ENCODE measurements at regions not wholly inside any gene's neighbourhood (a gene's known extent, or its start where the extent isn't known, plus 50 kb on each side); places are given as distances from the start of the nearest gene placed in this dataset.

DNA sequence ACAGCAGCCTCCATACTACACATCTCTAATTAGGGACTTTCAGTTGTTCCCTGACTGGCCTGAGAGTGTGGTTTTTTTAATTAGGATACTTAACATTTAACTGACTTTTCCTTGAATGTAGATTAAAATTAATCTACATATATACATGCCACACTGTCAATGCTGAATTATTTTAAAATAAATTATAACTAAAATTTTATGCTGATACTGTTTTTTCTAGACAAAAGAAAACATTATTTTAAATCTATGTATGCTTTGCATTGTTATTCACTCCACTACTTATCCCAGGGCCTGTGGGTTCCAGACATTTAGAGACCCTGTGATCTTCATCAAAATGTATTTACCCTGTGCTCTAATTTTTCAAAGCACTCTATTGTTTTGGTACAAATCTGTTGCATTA is 496.0 kb upstream of the MAP2 start:
- H3K27me3 ChIP-seq (ENCODE audit: control insufficient read depth, insufficient read depth, low read length): no peaks in the 10 kb centered on the region
- H3K27ac ChIP-seq (ENCODE audit: low read length): no peak overlapping the region
- no peak for DNase-seq (ENCODE audit: low read depth, low spot score)
- H3K9me3 ChIP-seq (ENCODE audit: control insufficient read depth, insufficient read depth, low read length): no peaks in the 10 kb centered on the region
- no peaks in the 10 kb centered on the region for H3K36me3 ChIP-seq (ENCODE audit: control insufficient read depth, insufficient read depth, low read length)
- H3K4me3 ChIP-seq (ENCODE audit: low read length): no peak overlapping the region
- H3K4me1 ChIP-seq (ENCODE audit: control insufficient read depth, insufficient read depth, low read length): no peaks in the 10 kb centered on the region

GRCh38 chr2:208929139-208929864 is 494.5 kb upstream of the MAP2 start:
- WGBS (ENCODE audit: insufficient coverage, insufficient read length): no CpG with 5 or more reads among the region's 5 CpGs
- Histone ChIP-seq H3K27me3 (ENCODE audit: control insufficient read depth, insufficient read depth, low read length) (no peaks in the 10 kb centered on the region), H3K36me3 (ENCODE audit: control insufficient read depth, insufficient read depth, low read length) (no peaks in the 10 kb centered on the region), H3K4me3 (ENCODE audit: low read length) (no peak overlapping the region), H3K27ac (ENCODE audit: low read length) (no peak overlapping the region), H3K9me3 (ENCODE audit: control insufficient read depth, insufficient read depth, low read length) (no peaks in the 10 kb centered on the region), H3K4me1 (ENCODE audit: control insufficient read depth, insufficient read depth, low read length) (no peaks in the 10 kb centered on the region)
- no peak for DNase-seq (ENCODE audit: low read depth, low spot score)

DNA sequence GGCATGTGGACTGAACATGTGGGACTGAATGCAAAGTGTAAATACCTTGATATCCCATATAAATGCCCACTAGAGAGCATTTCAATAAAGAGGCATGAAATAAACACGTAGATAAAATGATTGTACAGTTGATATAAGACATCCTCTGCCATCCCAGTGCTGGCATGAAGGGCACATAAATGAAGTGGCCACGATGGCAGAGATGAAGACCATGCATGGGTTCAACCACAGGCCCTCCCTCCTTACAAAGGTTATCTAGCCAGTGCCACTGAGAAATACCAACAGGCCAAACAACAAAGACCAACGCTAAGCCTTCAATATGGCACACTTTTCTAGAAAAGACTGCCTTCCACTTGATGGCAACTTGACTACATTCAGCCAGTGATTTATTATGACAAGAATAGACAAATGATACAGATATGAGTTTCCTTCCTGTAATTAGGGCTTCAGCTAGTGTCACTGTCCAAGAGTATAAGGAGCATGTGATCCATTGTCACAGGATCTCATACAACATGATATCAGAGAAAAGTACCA is 493.9 kb upstream of the MAP2 start:
- Histone ChIP-seq H3K9me3 (ENCODE audit: control insufficient read depth, insufficient read depth, low read length) (no peaks in the 10 kb centered on the region), H3K27me3 (ENCODE audit: control insufficient read depth, insufficient read depth, low read length) (no peaks in the 10 kb centered on the region), H3K4me3 (ENCODE audit: low read length) (no peak overlapping the region), H3K4me1 (ENCODE audit: control insufficient read depth, insufficient read depth, low read length) (no peaks in the 10 kb centered on the region), H3K36me3 (ENCODE audit: control insufficient read depth, insufficient read depth, low read length) (no peaks in the 10 kb centered on the region), H3K27ac (ENCODE audit: low read length) (no peak overlapping the region)
- no peak for DNase-seq (ENCODE audit: low read depth, low spot score)
- WGBS (ENCODE audit: insufficient coverage, insufficient read length): no CpG with 5 or more reads among the region's 3 CpGs

GRCh38 chr2:208935531-208935930 is 488.3 kb upstream of the MAP2 start:
- H3K4me3 ChIP-seq (ENCODE audit: low read length): no peak overlapping the region
- H3K36me3 ChIP-seq (ENCODE audit: control insufficient read depth, insufficient read depth, low read length): no peaks in the 10 kb centered on the region
- no peaks in the 10 kb centered on the region for H3K4me1 ChIP-seq (ENCODE audit: control insufficient read depth, insufficient read depth, low read length)
- no CpG with 5 or more reads among the region's 2 CpGs for WGBS (ENCODE audit: insufficient coverage, insufficient read length)
- no peaks in the 10 kb centered on the region for H3K9me3 ChIP-seq (ENCODE audit: control insufficient read depth, insufficient read depth, low read length)
- no peak overlapping the region for H3K27ac ChIP-seq (ENCODE audit: low read length)
- DNase-seq (ENCODE audit: low read depth, low spot score): no peak
- no peaks in the 10 kb centered on the region for H3K27me3 ChIP-seq (ENCODE audit: control insufficient read depth, insufficient read depth, low read length)

DNA sequence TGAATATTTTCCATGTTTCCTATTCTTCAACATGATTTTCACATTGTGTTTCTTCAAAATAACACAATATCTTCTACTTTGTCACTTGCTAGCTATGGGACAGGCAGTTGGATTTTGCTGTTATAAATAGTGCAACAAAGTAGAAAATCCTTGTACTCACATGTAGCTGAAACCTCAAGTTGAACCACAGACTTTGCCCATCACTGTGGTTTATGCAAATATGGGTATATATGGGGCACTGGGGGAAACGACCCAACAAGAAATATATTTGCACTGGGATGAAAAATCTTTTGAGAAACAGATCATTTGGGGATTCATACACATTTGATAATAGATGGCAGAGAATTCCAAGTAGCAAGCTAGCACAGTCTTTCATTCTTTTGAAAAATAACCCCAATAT is 486.3 kb upstream of the MAP2 start:
- WGBS (ENCODE audit: insufficient coverage, insufficient read length): no CpG with 5 or more reads among the region's 1 CpG
- H3K27ac ChIP-seq (ENCODE audit: low read length): no peak overlapping the region
- no peaks in the 10 kb centered on the region for H3K36me3 ChIP-seq (ENCODE audit: control insufficient read depth, insufficient read depth, low read length)
- no peaks in the 10 kb centered on the region for H3K27me3 ChIP-seq (ENCODE audit: control insufficient read depth, insufficient read depth, low read length)
- H3K4me3 ChIP-seq (ENCODE audit: low read length): no peak overlapping the region
- no peaks in the 10 kb centered on the region for H3K4me1 ChIP-seq (ENCODE audit: control insufficient read depth, insufficient read depth, low read length)
- no peaks in the 10 kb centered on the region for H3K9me3 ChIP-seq (ENCODE audit: control insufficient read depth, insufficient read depth, low read length)
- DNase-seq (ENCODE audit: low read depth, low spot score): no peak

GRCh38 chr2:208939852-208940251 is 484.0 kb upstream of the MAP2 start:
- no peak overlapping the region for H3K4me3 ChIP-seq (ENCODE audit: low read length)
- WGBS (ENCODE audit: insufficient coverage, insufficient read length): no CpG with 5 or more reads among the region's 1 CpG
- H3K27me3 ChIP-seq (ENCODE audit: control insufficient read depth, insufficient read depth, low read length): no peaks in the 10 kb centered on the region
- no peaks in the 10 kb centered on the region for H3K36me3 ChIP-seq (ENCODE audit: control insufficient read depth, insufficient read depth, low read length)
- no peak for DNase-seq (ENCODE audit: low read depth, low spot score)
- H3K4me1 ChIP-seq (ENCODE audit: control insufficient read depth, insufficient read depth, low read length): no peaks in the 10 kb centered on the region
- H3K27ac ChIP-seq (ENCODE audit: low read length): no peak overlapping the region
- no peaks in the 10 kb centered on the region for H3K9me3 ChIP-seq (ENCODE audit: control insufficient read depth, insufficient read depth, low read length)

DNA sequence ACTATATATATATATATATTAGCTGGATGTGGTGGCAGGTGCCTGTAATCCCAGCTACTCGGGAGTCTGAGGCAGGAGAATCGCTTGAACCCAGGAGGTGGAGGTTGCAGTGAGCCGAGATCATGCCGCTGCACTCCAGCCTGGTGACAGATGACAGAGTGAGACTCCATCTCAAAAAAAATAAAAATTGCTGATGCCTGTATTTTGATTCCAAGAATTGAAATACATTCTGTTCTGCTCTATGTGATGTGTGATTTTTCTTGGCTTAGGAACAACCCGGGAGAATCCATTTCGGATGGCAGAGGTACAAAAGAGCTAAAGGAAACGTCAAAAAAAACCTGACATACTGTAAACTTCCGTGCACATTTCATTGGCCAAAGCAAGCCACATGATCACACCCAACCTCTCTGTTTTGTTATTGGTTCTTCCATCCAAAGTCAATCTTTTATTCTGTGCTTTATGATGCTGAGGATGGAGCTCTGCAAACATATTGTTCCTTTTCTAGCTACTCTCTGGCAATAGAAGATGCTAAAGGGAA is 478.1 kb upstream of the MAP2 start:
- no peak for DNase-seq (ENCODE audit: low read depth, low spot score)
- Histone ChIP-seq H3K4me1 (ENCODE audit: control insufficient read depth, insufficient read depth, low read length) (no peaks in the 10 kb centered on the region), H3K4me3 (ENCODE audit: low read length) (no peak overlapping the region), H3K27ac (ENCODE audit: low read length) (no peak overlapping the region), H3K27me3 (ENCODE audit: control insufficient read depth, insufficient read depth, low read length) (no peaks in the 10 kb centered on the region), H3K9me3 (ENCODE audit: control insufficient read depth, insufficient read depth, low read length) (no peaks in the 10 kb centered on the region), H3K36me3 (ENCODE audit: control insufficient read depth, insufficient read depth, low read length) (no peaks in the 10 kb centered on the region)
- WGBS (ENCODE audit: insufficient coverage, insufficient read length): no CpG with 5 or more reads among the region's 8 CpGs

- Histone ChIP-seq H3K27ac (ENCODE audit: low read length) (no peak overlapping the region), H3K4me3 (ENCODE audit: low read length) (no peak overlapping the region), H3K27me3 (ENCODE audit: control insufficient read depth, insufficient read depth, low read length) (no peaks in the 10 kb centered on the region), H3K4me1 (ENCODE audit: control insufficient read depth, insufficient read depth, low read length) (no peaks in the 10 kb centered on the region), H3K36me3 (ENCODE audit: control insufficient read depth, insufficient read depth, low read length) (no peaks in the 10 kb centered on the region), H3K9me3 (ENCODE audit: control insufficient read depth, insufficient read depth, low read length) (no peaks in the 10 kb centered on the region)
- no peak for DNase-seq (ENCODE audit: low read depth, low spot score)
- no CpG with 5 or more reads among the region's 1 CpG for WGBS (ENCODE audit: insufficient coverage, insufficient read length)
These were observed 475.8 kb upstream of the MAP2 start for GRCh38 chr2:208948073-208948472.

DNA sequence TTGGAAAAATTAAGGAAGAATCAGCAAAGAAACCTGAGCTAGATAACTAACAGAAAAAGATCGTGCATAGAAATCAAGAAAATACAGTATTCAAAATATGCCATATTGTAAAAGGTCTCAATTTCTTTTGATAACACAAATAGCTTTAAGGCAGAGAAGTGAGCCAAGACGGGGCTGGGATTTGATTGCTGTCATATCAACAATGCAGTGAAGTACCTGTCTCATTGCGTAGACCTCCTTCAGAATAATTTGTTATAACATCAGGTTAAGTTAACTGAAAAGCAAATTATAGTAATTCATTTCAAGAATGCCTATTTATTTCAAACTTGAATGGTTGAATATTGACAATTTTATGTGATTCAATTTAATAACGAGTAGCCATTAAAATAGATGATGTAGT is 453.8 kb upstream of the MAP2 start:
- H3K4me1 ChIP-seq (ENCODE audit: control insufficient read depth, insufficient read depth, low read length): no peaks in the 10 kb centered on the region
- WGBS (ENCODE audit: insufficient coverage, insufficient read length): no CpG with 5 or more reads among the region's 4 CpGs
- H3K9me3 ChIP-seq (ENCODE audit: control insufficient read depth, insufficient read depth, low read length): no peaks in the 10 kb centered on the region; the same call in 1 of the 2 replicates
- H3K27me3 ChIP-seq (ENCODE audit: control insufficient read depth, insufficient read depth, low read length): no peaks in the 10 kb centered on the region
- H3K27ac ChIP-seq (ENCODE audit: low read length): no peak overlapping the region
- no peak overlapping the region for H3K4me3 ChIP-seq (ENCODE audit: low read length)
- no peaks in the 10 kb centered on the region for H3K36me3 ChIP-seq (ENCODE audit: control insufficient read depth, insufficient read depth, low read length)
- no peak for DNase-seq (ENCODE audit: low read depth, low spot score)

DNA sequence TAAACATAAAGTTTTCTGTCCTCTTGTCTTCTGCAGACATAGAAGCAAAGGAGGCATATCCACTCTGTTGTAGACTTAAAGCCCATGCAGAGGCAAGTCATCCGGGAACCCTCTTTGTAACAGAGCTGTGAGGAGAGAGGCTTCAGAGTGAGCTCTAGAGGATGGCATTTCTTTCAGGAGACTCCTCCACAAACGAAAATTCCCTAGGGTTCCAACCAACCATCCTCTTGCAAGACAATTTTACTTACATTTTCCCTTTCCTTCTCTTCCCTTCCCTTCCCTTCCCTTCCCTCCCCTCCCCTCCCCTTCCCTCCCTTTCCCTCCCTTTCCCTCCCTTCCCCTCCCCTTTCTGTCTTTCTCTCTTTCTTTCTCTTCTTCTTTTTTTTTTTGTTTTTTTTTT is 446.3 kb upstream of the MAP2 start:
- WGBS (ENCODE audit: insufficient coverage, insufficient read length): no CpG with 5 or more reads among the region's 2 CpGs
- Histone ChIP-seq H3K27me3 (ENCODE audit: control insufficient read depth, insufficient read depth, low read length) (no peaks in the 10 kb centered on the region), H3K4me1 (ENCODE audit: control insufficient read depth, insufficient read depth, low read length) (no peaks in the 10 kb centered on the region), H3K4me3 (ENCODE audit: low read length) (no peak overlapping the region), H3K9me3 (ENCODE audit: control insufficient read depth, insufficient read depth, low read length) (no peaks in the 10 kb centered on the region), H3K36me3 (ENCODE audit: control insufficient read depth, insufficient read depth, low read length) (no peaks in the 10 kb centered on the region), H3K27ac (ENCODE audit: low read length) (no peak overlapping the region)
- no peak for DNase-seq (ENCODE audit: low read depth, low spot score)

- Histone ChIP-seq H3K4me1 (ENCODE audit: control insufficient read depth, insufficient read depth, low read length) (no peaks in the 10 kb centered on the region), H3K27ac (ENCODE audit: low read length) (no peak overlapping the region)
These were observed 444.9 kb upstream of the MAP2 start for GRCh38 chr2:208978946-208979345.

More at GRCh38 chr2:208978946-208979345, 444.9 kb upstream of the MAP2 start:
- no peak for DNase-seq (ENCODE audit: low read depth, low spot score)
- H3K36me3 ChIP-seq (ENCODE audit: control insufficient read depth, insufficient read depth, low read length): no peaks in the 10 kb centered on the region
- H3K27me3 ChIP-seq (ENCODE audit: control insufficient read depth, insufficient read depth, low read length): no peaks in the 10 kb centered on the region
- H3K9me3 ChIP-seq (ENCODE audit: control insufficient read depth, insufficient read depth, low read length): no peaks in the 10 kb centered on the region
- no peak overlapping the region for H3K4me3 ChIP-seq (ENCODE audit: low read length)
